ENCODE measurements at regions not wholly inside any gene's neighbourhood (a gene's known extent, or its start where the extent isn't known, plus 50 kb on each side); places are given as distances from the start of the nearest gene placed in this dataset.

DNA sequence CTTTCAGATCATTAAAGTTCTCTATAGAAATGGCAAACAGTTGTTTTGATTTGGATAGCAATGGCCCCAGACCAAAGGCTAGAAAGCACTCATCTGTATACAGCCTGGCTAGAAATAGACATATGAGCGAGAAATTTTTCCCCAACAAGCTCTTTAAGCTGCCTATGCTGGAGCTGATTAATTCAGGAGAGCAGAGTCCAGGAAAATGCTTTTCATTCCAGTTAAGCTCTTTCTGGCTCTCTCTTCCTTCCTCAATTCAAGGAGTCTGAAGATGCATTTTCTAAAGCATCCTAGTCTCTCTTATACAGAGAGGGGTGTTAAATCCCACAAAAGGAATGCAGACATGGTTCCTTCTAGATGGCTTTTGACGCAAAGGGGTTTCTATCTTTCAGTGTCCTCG is 141.7 kb upstream of the RAI2 start:
- TF ChIP-seq, protein P1, sequence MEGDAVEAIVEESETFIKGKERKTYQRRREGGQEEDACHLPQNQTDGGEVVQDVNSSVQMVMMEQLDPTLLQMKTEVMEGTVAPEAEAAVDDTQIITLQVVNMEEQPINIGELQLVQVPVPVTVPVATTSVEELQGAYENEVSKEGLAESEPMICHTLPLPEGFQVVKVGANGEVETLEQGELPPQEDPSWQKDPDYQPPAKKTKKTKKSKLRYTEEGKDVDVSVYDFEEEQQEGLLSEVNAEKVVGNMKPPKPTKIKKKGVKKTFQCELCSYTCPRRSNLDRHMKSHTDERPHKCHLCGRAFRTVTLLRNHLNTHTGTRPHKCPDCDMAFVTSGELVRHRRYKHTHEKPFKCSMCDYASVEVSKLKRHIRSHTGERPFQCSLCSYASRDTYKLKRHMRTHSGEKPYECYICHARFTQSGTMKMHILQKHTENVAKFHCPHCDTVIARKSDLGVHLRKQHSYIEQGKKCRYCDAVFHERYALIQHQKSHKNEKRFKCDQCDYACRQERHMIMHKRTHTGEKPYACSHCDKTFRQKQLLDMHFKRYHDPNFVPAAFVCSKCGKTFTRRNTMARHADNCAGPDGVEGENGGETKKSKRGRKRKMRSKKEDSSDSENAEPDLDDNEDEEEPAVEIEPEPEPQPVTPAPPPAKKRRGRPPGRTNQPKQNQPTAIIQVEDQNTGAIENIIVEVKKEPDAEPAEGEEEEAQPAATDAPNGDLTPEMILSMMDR (conservative IDR thresholded peaks at IDR 0.05 in 1 of 2, IDR thresholded peaks at IDR 0.05 in 1 of 2; ENCODE audit: extremely low read depth in 1 of 2, insufficient read depth in 1 of 2, low read depth in 1 of 2, low read length in 2 of 2), result no peak
- TF ChIP-seq EZH2 (IDR thresholded peaks at IDR 0.05; ENCODE audit: borderline replicate concordance, low read length), result no peak
